IPS DF 4.7 (cell line): ENCODE measurements at regions not wholly inside any gene's neighbourhood (a gene's known extent, or its start where the extent isn't known, plus 50 kb on each side); places are given as distances from the start of the nearest gene placed in this dataset.

Source experiments
- DNase-seq: peaks from one replicate; pipeline ENCODE4 v3.0.0-alpha.2; 2013; ENCODE audit warnings: low spot score; ENCODE audit errors: extremely low read depth

DNA sequence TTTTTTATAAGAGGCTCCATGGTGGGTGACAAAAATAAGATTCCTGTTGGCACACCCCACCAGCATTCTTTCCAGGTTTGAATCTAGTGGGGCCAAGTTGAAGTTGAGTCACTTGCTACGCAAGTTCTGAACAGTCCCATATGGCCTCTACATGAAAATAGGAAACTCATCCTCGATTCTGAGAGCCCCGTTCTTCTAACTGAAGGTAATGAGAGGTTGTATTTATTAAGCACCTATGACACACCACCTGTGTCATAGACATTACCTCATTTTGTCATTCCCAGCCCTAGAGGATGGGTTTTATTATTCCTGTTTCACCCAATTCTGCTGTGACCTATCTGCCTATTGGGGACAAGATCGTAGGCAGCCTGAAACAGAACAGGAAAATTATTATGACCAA lies 131.7 kb downstream of the ACTL7B start:
- DNase-seq, result no peak

- DNase-seq, result no peak
Observed at GRCh38 chr9:108722396-108722795, 133.4 kb downstream of the ACTL7B start.

DNA sequence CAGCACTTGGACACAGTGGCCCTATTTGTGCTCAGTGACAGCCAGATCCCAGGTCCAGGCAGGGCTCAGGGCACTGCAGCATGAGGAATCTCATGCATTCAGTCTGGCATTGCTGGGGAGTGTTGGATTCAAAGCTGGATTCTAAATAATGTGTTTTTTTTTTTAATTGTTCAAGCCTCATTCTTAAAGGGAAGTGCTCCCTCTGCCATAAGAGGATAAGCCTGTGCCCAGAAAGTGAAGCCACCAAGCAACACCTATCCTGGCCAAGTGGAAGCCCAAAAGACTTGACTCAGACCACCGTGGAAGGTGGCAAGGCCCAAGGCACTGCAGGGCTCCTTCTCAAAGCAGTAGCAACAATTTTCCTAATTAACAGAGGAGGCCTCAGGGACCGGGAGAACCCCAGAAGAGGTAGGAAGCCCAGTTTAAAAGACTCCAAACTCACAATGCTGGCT lies 135.6 kb downstream of the ACTL7B start:
- no peak for DNase-seq

- no peak for DNase-seq
Observed at GRCh38 chr9:108710424-108710823, 145.4 kb downstream of the ACTL7B start.

GRCh38 chr9:108709997-108710396 lies 145.8 kb downstream of the ACTL7B start:
- DNase-seq, result no peak

GRCh38 chr9:108709126-108709525 lies 146.7 kb downstream of the ACTL7B start:
- DNase-seq, result no peak

DNA sequence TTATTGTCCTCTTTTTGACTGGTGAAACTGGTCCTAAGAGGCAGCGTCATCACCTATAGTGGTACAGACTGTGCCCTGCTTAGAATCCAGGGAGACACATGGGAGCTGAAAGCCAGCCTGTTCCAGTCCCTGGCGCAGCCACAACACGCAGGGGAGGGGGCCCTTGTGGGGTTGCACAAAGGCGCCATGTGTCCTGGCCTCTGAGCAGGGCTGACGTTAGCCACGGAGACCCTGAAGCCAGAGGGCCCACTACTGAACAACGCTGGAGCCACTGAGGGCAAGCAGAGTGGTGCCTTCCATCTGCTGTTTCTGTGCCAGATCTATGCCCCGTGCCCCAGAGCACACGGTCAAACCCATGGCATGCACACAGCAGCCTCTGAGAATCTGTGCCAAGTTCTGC lies 147.3 kb downstream of the ACTL7B start:
- no peak for DNase-seq

DNA sequence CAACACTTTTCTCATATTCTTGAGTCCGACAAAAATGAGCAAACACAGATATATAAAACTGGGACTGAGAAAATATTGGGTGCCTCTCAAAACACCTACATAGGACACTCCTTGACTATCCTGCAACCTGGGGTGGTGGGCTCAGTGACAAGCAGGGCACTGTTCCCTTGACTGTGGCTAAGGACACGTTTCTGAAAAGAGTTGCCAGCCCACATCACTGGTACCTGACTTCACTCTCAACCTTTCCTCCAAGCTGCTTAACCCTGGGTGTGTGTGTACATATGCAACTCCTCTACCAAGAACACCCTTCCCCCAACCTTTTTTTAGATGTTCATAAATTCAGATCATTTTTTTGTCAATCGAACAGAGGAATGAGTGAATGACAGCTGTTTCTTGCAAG lies 148.7 kb downstream of the ACTL7B start:
- DNase-seq, result no peak

- DNase-seq, result no peak
Observed at GRCh38 chr9:108704156-108704852, 151.5 kb downstream of the ACTL7B start.

GRCh38 chr9:108703429-108703828 lies 152.4 kb downstream of the ACTL7B start:
- DNase-seq, result no peak

DNA sequence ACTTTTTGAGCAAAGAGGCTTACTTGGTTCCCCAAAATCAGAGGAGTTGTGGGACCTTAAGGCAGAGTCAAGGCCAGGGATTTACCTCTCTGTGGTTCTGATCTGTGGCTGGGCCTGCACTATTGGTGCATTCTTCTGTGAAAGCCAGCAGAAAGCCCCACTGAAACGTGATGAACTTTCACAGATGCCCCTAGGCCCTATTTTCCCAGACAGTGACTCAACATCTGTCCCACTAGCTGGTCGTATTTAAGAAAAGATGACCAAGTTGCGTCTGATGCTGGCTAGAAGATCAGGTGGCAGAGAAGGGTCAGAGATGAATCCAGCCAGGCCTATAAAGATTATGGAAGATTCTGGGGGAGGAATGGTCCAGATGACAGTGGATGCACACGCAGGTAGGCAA lies 153.1 kb downstream of the ACTL7B start:
- no peak for DNase-seq

- no peak for DNase-seq
Observed at GRCh38 chr9:108698801-108699200, 157.0 kb downstream of the ACTL7B start.

DNA sequence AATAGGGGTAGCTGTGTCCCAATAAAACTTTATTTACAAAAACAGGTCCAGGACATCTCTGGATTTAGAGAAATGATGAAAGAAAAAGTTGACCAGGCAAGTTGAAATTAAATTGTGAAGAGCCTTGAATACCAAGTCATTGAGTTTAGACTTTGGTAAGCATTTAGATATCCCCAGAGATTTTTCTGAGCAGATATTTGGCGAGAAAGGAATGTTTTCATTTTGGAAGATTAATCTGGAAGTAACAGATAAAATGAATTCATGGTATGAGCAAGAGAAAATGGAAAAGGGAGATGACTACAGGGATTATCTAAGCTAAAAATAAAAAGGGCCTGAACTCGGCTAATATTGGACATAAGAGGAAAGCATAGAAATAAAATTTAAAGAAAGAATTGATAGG lies 157.6 kb downstream of the ACTL7B start:
- no peak for DNase-seq

DNA sequence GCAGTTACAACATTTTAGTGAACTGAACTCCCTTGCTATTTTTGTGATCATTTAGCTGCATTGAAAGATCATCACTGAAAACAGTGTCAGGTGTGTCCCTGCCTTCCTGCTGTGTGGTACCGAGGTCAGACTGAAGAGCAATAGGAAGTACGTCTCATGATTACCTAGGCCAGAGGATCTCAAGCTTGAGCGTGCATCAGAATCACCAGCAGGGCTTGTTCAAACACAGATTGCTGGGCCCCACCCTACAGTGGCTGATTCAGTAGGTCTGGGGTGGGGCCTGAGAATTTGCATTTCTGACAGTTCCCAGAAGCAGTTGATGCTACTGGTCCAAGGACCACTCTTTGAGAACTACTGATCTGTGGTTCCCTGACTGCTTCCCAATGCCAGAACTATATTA lies 159.6 kb downstream of the ACTL7B start:
- no peak for DNase-seq

DNA sequence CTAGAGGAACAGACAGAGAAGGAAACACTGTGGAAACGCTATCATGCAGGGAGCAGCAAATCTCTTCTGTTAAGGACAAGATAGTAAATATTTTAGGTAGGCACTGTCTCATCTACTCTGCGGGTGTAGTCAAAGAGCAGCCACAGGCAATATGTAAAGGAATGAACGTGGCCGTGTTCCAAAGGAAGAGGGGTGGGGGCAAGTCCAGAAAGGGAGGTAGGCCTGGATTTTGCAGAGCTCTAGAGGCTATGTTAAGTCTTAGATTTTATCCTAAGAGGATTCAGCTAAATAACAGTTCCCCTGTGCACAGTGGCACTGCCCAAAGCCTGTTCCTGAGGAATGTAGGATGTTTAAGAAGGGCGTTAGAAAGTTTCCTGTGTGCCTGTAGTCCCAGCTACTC lies 161.6 kb downstream of the ACTL7B start:
- no peak for DNase-seq

GRCh38 chr9:108691614-108692013 lies 164.2 kb downstream of the ACTL7B start:
- DNase-seq, result no peak

DNA sequence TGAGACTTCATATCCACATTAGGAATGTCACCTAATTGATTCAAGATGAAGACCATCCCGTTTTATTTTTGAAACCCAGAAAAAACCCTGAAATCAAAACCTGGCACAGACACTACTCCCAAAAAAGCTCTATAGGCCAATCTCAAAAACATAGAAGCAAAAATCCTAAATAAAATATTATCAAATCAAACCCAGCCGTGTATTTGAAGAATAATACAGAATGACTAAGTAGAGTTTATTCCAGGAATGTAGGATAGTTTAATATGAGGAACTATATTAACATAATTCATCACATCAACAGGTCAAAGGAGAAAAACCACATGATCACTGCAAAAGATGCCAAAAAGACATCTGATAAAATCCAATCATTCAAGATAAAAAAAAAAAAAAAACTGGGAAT lies 167.1 kb downstream of the ACTL7B start:
- DNase-seq, result no peak

- DNase-seq, result no peak
Observed at GRCh38 chr9:108688051-108688450, 167.7 kb downstream of the ACTL7B start.

- no peak for DNase-seq
Observed at GRCh38 chr9:108687006-108687987, 168.5 kb downstream of the ACTL7B start.

DNA sequence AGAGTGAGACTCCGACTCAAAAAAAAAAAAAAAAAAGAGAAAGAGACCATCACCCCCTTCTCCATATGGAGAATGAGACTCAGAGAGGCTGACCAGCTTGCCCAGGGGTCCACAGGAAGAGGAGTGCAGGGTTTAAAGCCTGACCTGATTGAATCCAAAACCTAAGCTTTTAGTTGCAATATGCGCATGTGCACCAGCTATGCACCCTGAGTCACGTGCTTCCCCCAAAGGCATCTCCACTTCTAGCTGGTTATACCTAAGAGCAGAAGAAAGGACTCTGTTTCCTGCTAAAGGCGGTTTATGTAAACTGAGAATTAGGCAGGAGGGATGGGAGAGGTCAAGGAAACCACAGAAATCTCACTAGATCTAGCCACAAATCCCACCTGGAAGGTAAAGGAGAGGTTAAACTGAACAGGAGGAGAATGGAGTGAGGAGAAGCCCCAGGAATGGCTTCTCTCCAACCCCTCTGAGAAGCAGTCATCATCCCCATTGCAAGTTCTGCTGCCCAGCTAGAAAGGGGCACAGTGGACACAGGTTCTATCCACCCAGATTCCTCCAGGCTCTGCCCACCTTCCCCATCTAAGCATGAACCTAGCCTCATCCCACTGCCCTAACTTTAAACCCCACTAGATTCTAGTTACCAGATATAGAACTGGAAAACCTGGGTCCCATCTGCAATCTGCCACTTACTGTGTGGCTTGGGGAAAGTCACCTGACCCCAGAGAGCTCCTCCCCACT lies 171.3 kb downstream of the ACTL7B start:
- no peak for DNase-seq

GRCh38 chr9:108683245-108683644 lies 172.5 kb downstream of the ACTL7B start:
- no peak for DNase-seq
